ENCODE measurements at regions not wholly inside any gene's neighbourhood (a gene's known extent, or its start where the extent isn't known, plus 50 kb on each side); places are given as distances from the start of the nearest gene placed in this dataset.
"Not testable (repeated sequence)": the region's sequence is repeated elsewhere in the genome, so short reads cannot be mapped to it uniquely, and the experiment has no call there.

- no peak for DNase-seq
Observed at GRCh38 chr18:11511434-11512095, 97.8 kb upstream of the SLC35G4 start.

GRCh38 chr18:11506856-11507255 is 102.5 kb upstream of the SLC35G4 start:
- no peak for DNase-seq

GRCh38 chr18:11505993-11506392 is 103.4 kb upstream of the SLC35G4 start:
- no peak for DNase-seq

GRCh38 chr18:11504962-11505361 is 104.4 kb upstream of the SLC35G4 start:
- no peak for DNase-seq

GRCh38 chr18:11502368-11502767 is 107.0 kb upstream of the SLC35G4 start:
- DNase-seq: no peak

- DNase-seq: no peak
Observed at GRCh38 chr18:11501352-11501751, 108.0 kb upstream of the SLC35G4 start.

GRCh38 chr18:11500153-11501122 is 109.0 kb upstream of the SLC35G4 start:
- no peak for DNase-seq

GRCh38 chr18:11498821-11499220 is 110.6 kb upstream of the SLC35G4 start:
- no peak for DNase-seq

- no peak for DNase-seq
Observed at GRCh38 chr18:11497585-11497984, 111.8 kb upstream of the SLC35G4 start.

- DNase-seq: no peak
Observed at GRCh38 chr18:11496526-11497172, 112.7 kb upstream of the SLC35G4 start.

GRCh38 chr18:11495441-11495840 is 114.0 kb upstream of the SLC35G4 start:
- no peak for DNase-seq

- no peak for DNase-seq
Observed at GRCh38 chr18:11494107-11494506, 115.3 kb upstream of the SLC35G4 start.

GRCh38 chr18:11489266-11489899 is 120.0 kb upstream of the SLC35G4 start:
- DNase-seq: no peak

GRCh38 chr18:11488175-11488574 is 121.2 kb upstream of the SLC35G4 start:
- no peak for DNase-seq

- DNase-seq: no peak
Observed at GRCh38 chr18:11487390-11487789, 122.0 kb upstream of the SLC35G4 start.

GRCh38 chr18:11482271-11482670 is 127.1 kb upstream of the SLC35G4 start:
- DNase-seq: no peak

GRCh38 chr18:11480692-11481091 is 128.7 kb upstream of the SLC35G4 start:
- DNase-seq: no peak

GRCh38 chr18:11479031-11479430 is 130.4 kb upstream of the SLC35G4 start:
- DNase-seq: not testable (repeated sequence)

- no peak for DNase-seq
Observed at GRCh38 chr18:11470941-11471340, 138.5 kb upstream of the SLC35G4 start.

- DNase-seq: no peak
Observed at GRCh38 chr18:11468617-11469016, 140.8 kb upstream of the SLC35G4 start.

- DNase-seq: no peak
Observed at GRCh38 chr18:11468120-11468519, 141.3 kb upstream of the SLC35G4 start.

- no peak for DNase-seq
Observed at GRCh38 chr18:11467611-11468010, 141.8 kb upstream of the SLC35G4 start.

- DNase-seq: no peak
Observed at GRCh38 chr18:11464129-11464528, 145.3 kb upstream of the SLC35G4 start.

Data from CD4-positive, alpha-beta T cell treated with Interleukin-6 for 4 hours (primary cell).